H1 (cell line): ENCODE measurements at regions not wholly inside any gene's neighbourhood (a gene's known extent, or its start where the extent isn't known, plus 50 kb on each side); places are given as distances from the start of the nearest gene placed in this dataset.

Experiments
- JUN ChIP-seq: IDR thresholded peaks from 2 replicates; pipeline ENCODE4 v1.6.1; 2011; ENCODE audit warnings: low read depth, mild to moderate bottlenecking, improper control_type of control experiment, low read length
- PHF8 ChIP-seq: fragments of 200-600 bp; sonication (generic); conservative IDR thresholded peaks from 2 replicates; pipeline ENCODE4 v1.7.1; 2012; ENCODE audit warnings: low read depth, mild to moderate bottlenecking, inconsistent platforms, low read length, moderate library complexity

DNA sequence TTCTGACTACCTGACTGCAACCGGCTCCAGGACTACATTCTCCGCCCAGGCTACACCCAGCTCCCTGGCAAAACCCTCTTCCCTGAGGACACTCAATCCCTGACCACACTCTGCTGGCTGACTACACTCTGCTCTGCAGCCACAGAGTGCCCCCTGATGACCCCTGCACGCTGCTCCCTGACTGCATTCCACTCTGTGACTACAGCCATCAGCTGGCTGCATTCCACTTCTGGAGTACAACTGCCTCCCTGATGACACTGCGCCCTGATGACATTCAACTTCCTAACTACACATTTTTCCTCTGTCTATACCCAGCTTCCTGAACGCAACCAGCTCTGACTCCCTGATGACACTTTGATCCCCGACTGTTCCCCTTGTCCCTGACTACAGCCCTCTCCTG is 71.3 kb upstream of the NRXN1 start (continued):
- TF ChIP-seq JUN (no peak), PHF8 (no peak)
